Thyroid gland (tissue), 4 donors: ENCODE measurements at regions not wholly inside any gene's neighbourhood (a gene's known extent, or its start where the extent isn't known, plus 50 kb on each side); places are given as distances from the start of the nearest gene placed in this dataset.

ENCODE experiments used
- DNase-seq, 2 donors: peaks; one replicate each; pipeline ENCODE4 v3.0.0-alpha.2; 2019
- H3K27ac ChIP-seq, 3 donors: fragments of 200-600 bp; sonication (generic); 1 replicate in 2 of 3; 2 replicates in 1 of 3; pipeline ENCODE4 v1.5.1; 2016 to 2019; ENCODE audit warnings: mild to moderate bottlenecking in 1 of 3, moderate library complexity in 1 of 3
- H3K27me3 ChIP-seq: fragments of 200-600 bp; sonication (generic); one replicate; pipeline ENCODE4 v1.5.1; 2019
- H3K36me3 ChIP-seq, 2 donors: fragments of 200-600 bp; sonication (generic); one replicate each; pipeline ENCODE4 v1.5.1; 2016 to 2019
- H3K4me1 ChIP-seq, 2 donors: fragments of 200-600 bp; sonication (generic); one replicate each; pipeline ENCODE4 v1.5.1; 2017 to 2019
- H3K4me3 ChIP-seq, 3 donors: fragments of 200-600 bp; sonication (generic); replicated peaks in 1 of 3; 1 replicate in 2 of 3; 2 replicates in 1 of 3; pipeline ENCODE4 v1.5.1; 2016; ENCODE audit warnings: mild to moderate bottlenecking in 1 of 3
- H3K9me3 ChIP-seq: fragments of 200-600 bp; sonication (generic); one replicate; pipeline ENCODE4 v1.5.1; 2017
- CTCF ChIP-seq, 6 experiments: fragments of 200-600 bp in 3 of 6; fragments of 450-650 bp in 3 of 6; sonication (generic) in 3 of 6; IDR thresholded peaks; one replicate each; pipeline ENCODE4 v1.5.1; 2016 to 2019; ENCODE audit warnings: antibody characterized with exemption in 6 of 6, mild to moderate bottlenecking in 2 of 6, inconsistent platforms in 1 of 6, moderate library complexity in 1 of 6
- POLR2A ChIP-seq, 2 donors: fragments of 450-650 bp; IDR thresholded peaks; one replicate each; pipeline ENCODE4 v1.6.1; 2017; ENCODE audit warnings: antibody characterized with exemption in 2 of 2, mild to moderate bottlenecking in 2 of 2, moderate library complexity in 1 of 2
- WGBS, 2 donors: methylation state at CpG; one replicate each; pipeline ENCODE4 v1.1.5; 2017; 5-methylcytosine and 5-hydroxymethylcytosine counted together
- intact Hi-C: fragments of 100-400 bp; cut with DNase I; formaldehyde crosslinking; loops from one replicate; pipeline ENCODE4 v1.15.1; 2023

- Histone ChIP-seq H3K27ac (no peak overlapping the region), H3K36me3 (no peaks in the 10 kb centered on the region), H3K4me1 (no peaks in the 10 kb centered on the region), H3K27me3 (no peaks in the 10 kb centered on the region), H3K9me3 (no peaks in the 10 kb centered on the region), H3K4me3 (no peak overlapping the region)
- intact Hi-C loops = no loop called here
- no peak for TF ChIP-seq POLR2A (IDR thresholded peaks at IDR 0.05)
- TF ChIP-seq CTCF (IDR thresholded peaks at IDR 0.05) = no peak
- 98 to 100% methylated on average over 2 of the region's 2 CpGs for WGBS, 2 donors
- no peak for DNase-seq
Observed at GRCh38 chr11:80948781-80949180, 1508.0 kb upstream of the TENM4 start.

- Histone ChIP-seq H3K27me3 (no peaks in the 10 kb centered on the region), H3K36me3 (no peaks in the 10 kb centered on the region), H3K4me3 (no peak overlapping the region), H3K4me1 (no peaks in the 10 kb centered on the region), H3K27ac (no peak overlapping the region), H3K9me3 (no peaks in the 10 kb centered on the region)
- intact Hi-C loops = no loop called here
- DNase-seq = no peak
- TF ChIP-seq POLR2A (IDR thresholded peaks at IDR 0.05) (no peak), CTCF (IDR thresholded peaks at IDR 0.05) (no peak)
- 73 to 82% methylated on average over 1 of the region's 1 CpG for WGBS, 2 donors
Observed at GRCh38 chr11:80944758-80945157, 1503.9 kb upstream of the TENM4 start.

- Histone ChIP-seq H3K27me3 (no peaks in the 10 kb centered on the region), H3K4me1 (no peaks in the 10 kb centered on the region), H3K9me3 (no peaks in the 10 kb centered on the region), H3K27ac (no peak overlapping the region), H3K36me3 (no peaks in the 10 kb centered on the region), H3K4me3 (no peak overlapping the region)
- intact Hi-C loops = no loop called here
- DNase-seq = no peak
- TF ChIP-seq POLR2A (IDR thresholded peaks at IDR 0.05) = no peak
- no peak for TF ChIP-seq CTCF (IDR thresholded peaks at IDR 0.05)
Observed at GRCh38 chr11:80943226-80943625, 1502.4 kb upstream of the TENM4 start.

DNA sequence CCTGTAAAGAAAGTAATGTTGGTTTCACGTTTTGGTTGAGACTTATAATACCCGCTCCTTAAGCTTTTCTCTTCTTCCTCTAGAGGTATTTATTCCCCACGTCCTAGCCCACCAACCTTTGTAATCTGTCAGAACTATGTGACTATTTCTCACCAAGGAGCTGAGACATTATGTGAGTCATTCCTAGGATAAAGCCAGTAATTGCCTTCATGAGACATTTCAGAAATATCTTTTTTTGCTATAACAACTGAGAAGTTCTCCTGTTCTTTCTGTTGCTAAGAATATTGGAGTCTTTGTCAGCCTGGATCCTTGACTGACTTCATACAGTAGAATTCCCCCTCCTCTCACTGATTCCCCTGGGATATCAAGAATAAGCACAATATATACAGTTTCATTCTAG, 1497.0 kb upstream of the TENM4 start:
- Histone ChIP-seq H3K9me3 (no peaks in the 10 kb centered on the region), H3K4me3 (no peak overlapping the region), H3K36me3 (no peaks in the 10 kb centered on the region), H3K27me3 (no peaks in the 10 kb centered on the region), H3K27ac (no peak overlapping the region), H3K4me1 (no peaks in the 10 kb centered on the region)
- intact Hi-C loops = no loop called here
- no peak for TF ChIP-seq POLR2A (IDR thresholded peaks at IDR 0.05)
- no peak for DNase-seq
- WGBS, 2 donors = 78 to 85% methylated on average over 3 of the region's 3 CpGs

DNA sequence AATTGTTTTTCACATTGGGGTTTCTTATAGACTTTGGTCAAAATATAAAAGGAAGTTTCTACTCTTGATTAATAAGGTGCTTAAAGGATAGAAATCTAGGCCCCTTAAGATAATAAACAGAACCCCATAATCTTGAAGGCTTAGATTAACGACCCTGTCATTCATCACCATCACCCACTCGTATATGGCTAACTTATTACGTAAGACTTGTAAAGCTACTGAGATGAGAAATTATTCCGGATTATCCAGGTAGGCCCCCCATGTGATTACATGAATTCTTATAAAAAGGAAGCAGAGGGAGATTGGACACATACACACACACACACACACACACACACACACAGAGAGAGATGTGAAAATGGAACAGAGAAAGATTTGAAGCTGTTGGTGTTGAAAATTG, 1489.2 kb upstream of the TENM4 start:
- Histone ChIP-seq H3K27me3 (no peaks in the 10 kb centered on the region), H3K4me1 (no peaks in the 10 kb centered on the region), H3K4me3 (no peak overlapping the region), H3K27ac (no peak overlapping the region), H3K36me3 (no peaks in the 10 kb centered on the region), H3K9me3 (no peaks in the 10 kb centered on the region)
- no peak for DNase-seq
- intact Hi-C loops = no loop called here
- 83 to 86% methylated on average over 4 of the region's 4 CpGs for WGBS, 2 donors
- TF ChIP-seq CTCF (IDR thresholded peaks at IDR 0.05) = no peak
- TF ChIP-seq POLR2A (IDR thresholded peaks at IDR 0.05) = no peak
